ENCODE measurements at regions not wholly inside any gene's neighbourhood (a gene's known extent, or its start where the extent isn't known, plus 50 kb on each side); places are given as distances from the start of the nearest gene placed in this dataset.

DNA sequence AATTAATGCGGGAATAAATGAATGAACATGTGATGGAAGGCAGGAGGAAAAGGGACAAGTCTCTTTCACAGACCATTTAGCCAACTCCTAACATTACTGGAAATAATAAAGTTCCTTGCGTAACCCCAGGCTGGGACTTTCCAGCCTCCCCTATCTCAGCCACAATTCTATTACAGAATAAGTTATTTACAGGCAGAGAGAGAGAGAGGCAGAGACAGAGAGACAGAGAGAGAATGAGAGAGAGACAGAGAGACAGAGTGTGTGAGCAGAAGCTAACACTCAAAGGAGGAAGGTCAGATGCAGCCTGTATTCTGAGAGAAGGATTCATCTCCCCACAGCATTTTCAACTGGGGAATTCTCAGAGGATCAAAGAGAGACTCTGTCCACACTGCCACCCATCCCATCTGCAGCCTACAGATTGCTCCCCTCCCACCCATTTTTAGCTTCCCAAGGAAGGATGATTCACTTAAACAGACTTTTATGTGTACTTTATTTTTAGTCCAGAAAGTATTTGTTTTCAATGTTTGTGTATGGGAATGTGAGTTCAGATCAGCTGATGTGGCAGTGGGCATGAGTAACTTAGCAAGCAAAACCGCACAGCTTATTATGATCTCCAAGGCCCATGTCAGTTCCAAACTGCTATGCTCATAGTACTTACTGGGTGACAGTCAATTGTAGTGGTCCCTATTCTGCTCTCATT is 165.7 kb downstream of the CAND1 start:
- H3K27ac ChIP-seq (ENCODE audit: low read depth, low read length): no peak overlapping the region

GRCh38 chr12:67436230-67436629 is 167.1 kb downstream of the CAND1 start:
- Histone ChIP-seq H3K79me2 (ENCODE audit: control insufficient read depth, low read length) (no peaks in the 10 kb centered on the region), H3K27me3 (ENCODE audit: control insufficient read depth, low read length) (no peaks in the 10 kb centered on the region), H3K9me3 (ENCODE audit: control insufficient read depth, insufficient read depth, low read length) (peaks cover 4% of the 10 kb centered on the region; the same call in 1 of the 2 replicates), H3K9me2 (replicated peaks; ENCODE audit: control insufficient read depth, low read length) (no peaks in the 10 kb centered on the region), H3K4me3 (ENCODE audit: low read length) (no peak overlapping the region), H4K20me1 (ENCODE audit: control insufficient read depth, insufficient read depth, low read depth, low read length) (no peaks in the 10 kb centered on the region), H3K4me2 (ENCODE audit: low read length) (no peak overlapping the region), H3F3A (ENCODE audit: control insufficient read depth, insufficient read depth) (no peaks in the 10 kb centered on the region), H3K36me3 (ENCODE audit: control insufficient read depth, low read length) (no peaks in the 10 kb centered on the region), H3K4me1 (ENCODE audit: control insufficient read depth, low read length) (peaks cover 11% of the 10 kb centered on the region), H3K27ac (ENCODE audit: low read depth, low read length) (no peak overlapping the region)
- TF ChIP-seq EZH2phosphoT487 (IDR thresholded peaks at IDR 0.05; ENCODE audit: borderline replicate concordance, low read length) (no peak), CTCF (IDR thresholded peaks at IDR 0.05; ENCODE audit: low read depth, low read length, poor library complexity, severe bottlenecking) (no peak)

More for the DNA sequence above, 165.7 kb downstream of the CAND1 start:
- Histone ChIP-seq H3K4me1 (ENCODE audit: control insufficient read depth, low read length) (peaks cover 11% of the 10 kb centered on the region), H3K9me2 (replicated peaks; ENCODE audit: control insufficient read depth, low read length) (no peaks in the 10 kb centered on the region), H3F3A (ENCODE audit: control insufficient read depth, insufficient read depth) (no peaks in the 10 kb centered on the region), H3K79me2 (ENCODE audit: control insufficient read depth, low read length) (no peaks in the 10 kb centered on the region), H3K4me3 (ENCODE audit: low read length) (no peak overlapping the region), H3K27me3 (ENCODE audit: control insufficient read depth, low read length) (no peaks in the 10 kb centered on the region), H3K9me3 (ENCODE audit: control insufficient read depth, insufficient read depth, low read length) (peaks cover 4% of the 10 kb centered on the region; the same call in 1 of the 2 replicates), H3K36me3 (ENCODE audit: control insufficient read depth, low read length) (no peaks in the 10 kb centered on the region), H4K20me1 (ENCODE audit: control insufficient read depth, insufficient read depth, low read depth, low read length) (no peaks in the 10 kb centered on the region), H3K4me2 (ENCODE audit: low read length) (no peak overlapping the region)
- TF ChIP-seq EZH2phosphoT487 (IDR thresholded peaks at IDR 0.05; ENCODE audit: borderline replicate concordance, low read length) (no peak), CTCF (IDR thresholded peaks at IDR 0.05; ENCODE audit: low read depth, low read length, poor library complexity, severe bottlenecking) (no peak)

DNA sequence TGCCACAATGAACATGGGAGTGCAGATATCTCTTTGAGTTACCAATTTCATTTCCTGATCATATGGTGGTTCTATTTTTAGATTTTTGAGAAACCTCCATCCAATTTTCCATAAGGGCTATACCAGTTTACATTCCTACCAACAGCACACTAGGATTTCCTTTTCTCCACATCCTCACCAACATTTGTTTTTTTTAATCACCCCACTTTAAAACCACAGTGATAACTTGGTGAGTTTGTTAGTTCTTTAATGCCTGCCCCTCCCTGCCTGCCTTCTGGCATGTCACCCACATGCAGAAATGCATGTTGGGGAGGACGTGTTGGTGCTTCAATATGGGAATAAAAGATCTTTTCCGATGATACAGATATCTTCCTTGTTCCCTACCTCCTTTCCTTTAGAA is 167.9 kb downstream of the CAND1 start:
- no peaks in the 10 kb centered on the region for H3K36me3 ChIP-seq (ENCODE audit: control insufficient read depth, low read length)
- H3K9me3 ChIP-seq (ENCODE audit: control insufficient read depth, insufficient read depth, low read length): peaks cover 4% of the 10 kb centered on the region; the same call in 1 of the 2 replicates
- H3K79me2 ChIP-seq (ENCODE audit: control insufficient read depth, low read length): no peaks in the 10 kb centered on the region
- H3K4me1 ChIP-seq (ENCODE audit: control insufficient read depth, low read length): peaks cover 16% of the 10 kb centered on the region
- no peak overlapping the region for H3K4me3 ChIP-seq (ENCODE audit: low read length)
- no peak overlapping the region for H3K4me2 ChIP-seq (ENCODE audit: low read length)
- H3K27me3 ChIP-seq (ENCODE audit: control insufficient read depth, low read length): no peaks in the 10 kb centered on the region
- H3K27ac ChIP-seq (ENCODE audit: low read depth, low read length): no peak overlapping the region
- TF ChIP-seq EZH2phosphoT487 (IDR thresholded peaks at IDR 0.05; ENCODE audit: borderline replicate concordance, low read length): no peak
- no peak for TF ChIP-seq CTCF (IDR thresholded peaks at IDR 0.05; ENCODE audit: low read depth, low read length, poor library complexity, severe bottlenecking)
- H3F3A ChIP-seq (ENCODE audit: control insufficient read depth, insufficient read depth): no peaks in the 10 kb centered on the region
- no peaks in the 10 kb centered on the region for H4K20me1 ChIP-seq (ENCODE audit: control insufficient read depth, insufficient read depth, low read depth, low read length)
- H3K9me2 ChIP-seq (replicated peaks; ENCODE audit: control insufficient read depth, low read length): no peaks in the 10 kb centered on the region
